ENCODE measurements at regions not wholly inside any gene's neighbourhood (a gene's known extent, or its start where the extent isn't known, plus 50 kb on each side); places are given as distances from the start of the nearest gene placed in this dataset.
"Not testable (repeated sequence)": the region's sequence is repeated elsewhere in the genome, so short reads cannot be mapped to it uniquely, and the experiment has no call there.

- TF ChIP-seq, protein P1, sequence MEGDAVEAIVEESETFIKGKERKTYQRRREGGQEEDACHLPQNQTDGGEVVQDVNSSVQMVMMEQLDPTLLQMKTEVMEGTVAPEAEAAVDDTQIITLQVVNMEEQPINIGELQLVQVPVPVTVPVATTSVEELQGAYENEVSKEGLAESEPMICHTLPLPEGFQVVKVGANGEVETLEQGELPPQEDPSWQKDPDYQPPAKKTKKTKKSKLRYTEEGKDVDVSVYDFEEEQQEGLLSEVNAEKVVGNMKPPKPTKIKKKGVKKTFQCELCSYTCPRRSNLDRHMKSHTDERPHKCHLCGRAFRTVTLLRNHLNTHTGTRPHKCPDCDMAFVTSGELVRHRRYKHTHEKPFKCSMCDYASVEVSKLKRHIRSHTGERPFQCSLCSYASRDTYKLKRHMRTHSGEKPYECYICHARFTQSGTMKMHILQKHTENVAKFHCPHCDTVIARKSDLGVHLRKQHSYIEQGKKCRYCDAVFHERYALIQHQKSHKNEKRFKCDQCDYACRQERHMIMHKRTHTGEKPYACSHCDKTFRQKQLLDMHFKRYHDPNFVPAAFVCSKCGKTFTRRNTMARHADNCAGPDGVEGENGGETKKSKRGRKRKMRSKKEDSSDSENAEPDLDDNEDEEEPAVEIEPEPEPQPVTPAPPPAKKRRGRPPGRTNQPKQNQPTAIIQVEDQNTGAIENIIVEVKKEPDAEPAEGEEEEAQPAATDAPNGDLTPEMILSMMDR (IDR thresholded peaks at IDR 0.05; ENCODE audit: low read length), result not testable (repeated sequence)
- TF ChIP-seq EZH2 (IDR thresholded peaks at IDR 0.05; ENCODE audit: borderline replicate concordance, low read length), result not testable (repeated sequence)
These were observed 80.1 kb downstream of the CMAS start for GRCh38 chr12:22126101-22126500.

Data from OCI-LY1 (cell line).